GM19043 (cell line): ENCODE measurements at regions not wholly inside any gene's neighbourhood (a gene's known extent, or its start where the extent isn't known, plus 50 kb on each side); places are given as distances from the start of the nearest gene placed in this dataset.
"Not testable (repeated sequence)": the region's sequence is repeated elsewhere in the genome, so short reads cannot be mapped to it uniquely, and the experiment has no call there.

Source experiments
- ATAC-seq: cut with Tn5 transposase; IDR thresholded peaks from one replicate; pipeline ENCODE4 v1.9.1; 2021; ENCODE audit warnings: low read depth; ENCODE audit not compliant: unreplicated experiment

- ATAC-seq = no peak
Observed at GRCh38 chr2:200099256-200099655, 143.9 kb downstream of the MAIP1 start.

DNA sequence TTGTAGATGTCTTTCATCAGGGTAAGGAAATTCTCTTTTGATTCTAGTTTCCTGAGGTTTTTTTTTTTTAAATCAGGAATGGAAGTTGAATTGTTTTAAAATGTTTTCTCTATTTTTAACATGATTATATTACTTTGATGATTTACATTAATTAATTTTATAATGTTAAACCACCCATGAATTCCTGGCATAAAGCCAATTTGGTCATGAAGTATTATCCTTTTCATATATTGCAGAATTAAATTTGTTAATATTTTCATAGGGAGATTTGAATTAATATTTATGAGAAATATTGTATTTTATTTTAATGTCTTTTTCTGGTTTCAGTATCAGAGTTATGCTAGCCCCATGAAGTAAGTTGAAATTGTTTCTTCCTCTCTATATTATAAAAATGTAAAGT lies 144.6 kb downstream of the MAIP1 start:
- ATAC-seq = no peak

GRCh38 chr2:200101922-200102321 lies 146.5 kb downstream of the MAIP1 start:
- ATAC-seq = no peak

- ATAC-seq = no peak
Observed at GRCh38 chr2:200102971-200103370, 147.6 kb downstream of the MAIP1 start.

GRCh38 chr2:200104015-200104414 lies 148.6 kb downstream of the MAIP1 start:
- ATAC-seq = no peak

- ATAC-seq = no peak
Observed at GRCh38 chr2:200107514-200108217, 152.3 kb downstream of the MAIP1 start.

DNA sequence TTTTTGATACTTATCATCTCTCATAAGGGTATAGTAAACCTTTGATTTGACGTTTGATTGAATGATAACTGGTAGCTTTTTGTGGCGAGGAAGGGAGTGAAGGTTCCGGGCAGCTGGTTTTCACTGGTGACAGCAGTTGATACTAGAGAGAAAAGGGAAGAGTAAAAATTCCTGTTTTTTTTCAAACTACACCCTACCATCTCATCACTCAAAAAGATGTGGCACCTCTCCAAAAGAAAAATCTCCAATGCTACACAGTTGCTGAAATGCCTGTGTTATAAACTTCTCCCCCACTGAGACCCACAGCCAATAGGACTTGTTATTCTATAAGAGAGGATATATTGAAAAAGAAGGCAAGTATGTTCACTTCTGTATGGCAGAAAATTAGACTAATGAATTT lies 154.0 kb downstream of the MAIP1 start:
- no peak for ATAC-seq

DNA sequence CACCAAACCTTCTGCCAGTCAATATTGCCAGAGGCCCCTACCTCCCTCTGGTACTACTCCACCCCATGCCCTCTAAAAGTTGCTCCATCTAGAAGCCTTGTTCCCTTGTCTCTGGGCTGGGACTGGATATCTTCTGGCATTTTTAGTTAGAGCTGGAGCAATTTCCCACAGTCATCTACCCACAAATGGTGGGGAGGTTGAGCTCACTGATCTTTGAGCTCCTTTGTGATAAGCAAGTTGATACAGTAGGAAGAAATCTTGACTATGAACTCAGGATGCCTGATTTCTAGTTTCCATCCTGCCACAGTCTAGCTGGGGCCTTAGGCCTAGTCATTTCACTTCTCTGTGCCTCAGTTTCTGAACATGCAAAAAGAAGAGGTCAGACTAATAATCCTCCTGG lies 155.0 kb downstream of the MAIP1 start:
- ATAC-seq = no peak

DNA sequence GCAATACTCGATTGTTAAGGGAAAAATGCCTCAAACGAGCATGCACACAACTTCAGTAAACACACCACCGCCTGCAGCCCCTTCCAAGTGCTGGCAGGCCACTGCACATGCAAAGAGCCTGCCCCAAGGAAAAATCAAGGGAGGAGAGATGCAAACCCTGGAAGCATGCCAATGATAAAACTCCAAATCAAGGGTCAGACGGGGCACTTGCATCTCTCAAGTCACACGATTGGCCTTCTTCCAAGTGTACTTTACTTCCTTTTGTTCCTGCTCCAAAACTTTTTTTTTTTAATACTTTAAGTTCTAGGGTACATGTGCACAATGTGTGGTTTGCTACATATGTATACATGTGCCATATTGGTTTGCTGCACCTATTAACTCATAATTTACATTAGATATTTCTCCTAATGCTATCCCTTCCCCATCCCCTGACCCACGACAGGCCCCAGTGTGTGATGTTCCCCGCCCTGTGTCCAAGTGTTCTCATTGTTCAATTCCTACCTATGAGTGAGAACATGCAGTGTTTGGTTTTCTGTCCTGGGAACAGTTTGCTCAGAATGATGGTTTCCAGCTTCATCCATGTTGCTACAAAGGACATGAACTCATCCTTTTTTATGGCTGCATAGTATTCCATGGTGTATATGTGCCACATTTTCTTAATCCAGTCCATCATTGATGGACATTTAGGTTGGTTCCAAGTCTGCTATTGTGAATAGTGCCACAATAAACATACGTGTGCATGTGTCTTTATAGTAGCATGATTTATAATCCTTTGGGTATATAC lies 157.8 kb downstream of the MAIP1 start:
- not testable (repeated sequence) for ATAC-seq

GRCh38 chr2:200119236-200119635 lies 163.9 kb downstream of the MAIP1 start:
- ATAC-seq = no peak

DNA sequence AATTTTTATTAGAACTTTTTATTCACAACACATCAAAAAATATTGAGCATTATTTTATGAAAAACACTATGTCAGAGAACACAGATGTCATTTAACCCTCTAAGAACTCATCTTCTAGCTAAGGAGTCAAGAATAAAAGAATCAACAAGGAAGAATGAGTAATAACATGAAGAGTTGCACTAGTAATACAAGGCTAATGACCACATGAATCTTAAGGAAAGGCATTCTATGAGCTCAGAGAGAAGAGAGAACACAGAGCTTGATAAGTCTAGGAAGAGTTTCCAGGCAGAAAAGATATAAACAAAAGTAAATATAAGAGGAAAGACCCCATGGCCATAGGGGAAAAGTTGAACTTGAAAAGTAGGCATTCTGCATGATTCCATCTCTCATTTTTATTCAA lies 166.5 kb downstream of the MAIP1 start:
- ATAC-seq = no peak

GRCh38 chr2:200122683-200123082 lies 167.3 kb downstream of the MAIP1 start:
- no peak for ATAC-seq

GRCh38 chr2:200124665-200125368 lies 169.4 kb downstream of the MAIP1 start:
- ATAC-seq = not testable (repeated sequence)

DNA sequence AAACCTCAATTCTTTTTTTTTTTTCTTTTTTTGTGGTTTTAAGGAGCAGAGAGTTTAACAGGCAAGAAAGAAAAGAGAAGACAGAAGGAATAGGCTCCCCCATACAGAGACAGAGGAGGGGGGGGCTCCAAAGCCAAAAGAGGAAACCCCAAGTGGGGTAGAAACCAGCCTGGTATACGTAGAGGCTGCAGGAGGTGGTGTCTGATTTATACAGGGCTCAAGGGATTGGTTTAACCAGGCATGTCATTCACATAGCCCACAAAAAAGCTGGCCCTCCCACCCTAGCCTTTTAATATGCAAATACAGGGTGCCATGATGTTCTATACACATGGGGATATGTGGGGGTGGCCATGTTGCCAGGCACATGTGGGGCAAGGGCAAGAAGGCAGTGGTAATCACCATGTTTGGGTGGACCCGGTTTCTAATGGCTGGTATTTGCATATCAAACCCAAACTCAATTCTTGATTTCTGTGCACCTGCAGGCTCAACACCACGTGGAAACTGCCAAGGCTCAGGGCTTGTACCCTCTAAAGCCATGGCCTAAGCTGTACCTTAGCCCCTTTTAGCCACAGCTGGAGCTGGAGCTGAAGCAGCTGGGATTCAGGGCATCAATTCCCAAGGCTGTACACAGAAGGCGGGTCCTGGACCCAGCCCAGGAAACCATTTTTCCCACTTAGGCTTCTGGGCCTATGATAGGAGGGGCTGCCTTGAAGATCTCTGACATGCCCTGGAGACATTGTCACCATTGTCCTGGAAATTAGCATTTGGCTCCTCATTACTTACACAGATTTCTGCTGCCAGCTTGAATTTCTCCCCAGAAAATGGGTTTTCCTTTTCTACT lies 170.3 kb downstream of the MAIP1 start:
- ATAC-seq = no peak

- ATAC-seq = not testable (repeated sequence)
Observed at GRCh38 chr2:200126285-200126670, 170.9 kb downstream of the MAIP1 start.

DNA sequence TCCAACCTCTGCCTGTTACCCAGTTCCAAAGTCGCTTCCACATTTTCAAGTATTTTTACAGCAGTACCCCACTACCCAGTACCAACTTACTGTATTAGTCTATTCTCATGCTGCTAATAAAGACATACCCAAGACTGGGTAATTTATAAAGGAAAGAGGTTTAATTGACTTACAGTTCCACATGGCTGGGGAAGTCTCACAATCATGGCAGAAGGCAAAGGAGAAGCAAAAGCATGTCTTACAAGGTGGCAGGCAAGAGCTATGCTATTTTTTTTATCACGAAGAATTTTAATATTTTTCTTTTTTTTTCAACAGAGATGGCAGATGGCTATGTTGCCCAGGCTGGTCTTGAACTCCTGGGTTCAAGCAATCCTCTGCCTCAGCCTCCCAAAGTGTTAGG lies 171.3 kb downstream of the MAIP1 start:
- ATAC-seq = not testable (repeated sequence)

DNA sequence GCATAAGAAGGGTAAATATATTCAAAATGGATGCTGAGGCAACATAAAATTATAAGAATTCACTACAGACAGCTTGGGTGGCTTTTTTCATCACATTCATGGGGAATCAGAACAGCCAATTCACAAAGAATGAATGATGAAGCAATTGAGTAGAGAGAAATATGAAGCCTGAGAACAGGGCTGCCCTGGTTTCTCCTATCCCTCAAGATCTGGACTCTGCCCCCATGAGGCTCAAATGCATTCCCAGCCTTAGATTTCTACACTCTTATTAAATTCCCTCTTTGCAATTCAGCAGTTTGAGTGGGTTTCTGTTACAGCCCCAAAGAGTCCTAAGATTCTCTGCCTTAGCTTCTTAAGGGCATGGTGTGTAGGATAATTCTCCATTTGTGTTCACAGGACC lies 172.5 kb downstream of the MAIP1 start:
- no peak for ATAC-seq

GRCh38 chr2:200128296-200128695 lies 172.9 kb downstream of the MAIP1 start:
- ATAC-seq = no peak

- no peak for ATAC-seq
Observed at GRCh38 chr2:200129721-200130462, 174.5 kb downstream of the MAIP1 start.

GRCh38 chr2:200130762-200131166 lies 175.4 kb downstream of the MAIP1 start:
- no peak for ATAC-seq
